Mucosa of descending colon (tissue), 3 donors: ENCODE measurements at regions not wholly inside any gene's neighbourhood (a gene's known extent, or its start where the extent isn't known, plus 50 kb on each side); places are given as distances from the start of the nearest gene placed in this dataset.
"Not testable (repeated sequence)": the region's sequence is repeated elsewhere in the genome, so short reads cannot be mapped to it uniquely, and the experiment has no call there.

Source experiments
- ATAC-seq: fragments of 200-7000 bp; cut with Tn5 transposase; one replicate; pipeline ENCODE4 v1.9.1; 2020; ENCODE audit warnings: mild to moderate bottlenecking, moderate library complexity
- DNase-seq, 3 donors: peaks; one replicate each; pipeline ENCODE4 v3.0.0-alpha.2; 2020
- H3K36me3 ChIP-seq: fragments of 200-600 bp; one replicate; pipeline ENCODE4 v1.8.0; 2021; ENCODE audit warnings: low read depth, mild to moderate bottlenecking
- H3K4me1 ChIP-seq: fragments of 200-600 bp; one replicate; pipeline ENCODE4 v1.8.0; 2021; ENCODE audit warnings: low read depth, mild to moderate bottlenecking
- H3K4me3 ChIP-seq: fragments of 200-600 bp; one replicate; pipeline ENCODE4 v1.8.0; 2021; ENCODE audit warnings: mild to moderate bottlenecking
- H3K9me3 ChIP-seq: fragments of 200-600 bp; one replicate; pipeline ENCODE4 v1.8.0; 2021; ENCODE audit warnings: mild to moderate bottlenecking
- intact Hi-C, 2 donors: fragments of 100-400 bp; cut with DNase I in 1 of 2; cut with micrococcal nuclease in 1 of 2; formaldehyde crosslinking; loops; one replicate each; pipeline versions ENCODE4 v1.11.0 to v1.11.1; 2022; cut with DNase I, micrococcal nuclease
- TF ChIP-seq, protein P1 (sequence below): fragments of 200-600 bp; IDR thresholded peaks from one replicate; pipeline ENCODE4 v1.8.0; 2022; ENCODE audit warnings: antibody characterized with exemption, mild to moderate bottlenecking
- donor health status: DM: no; HTN: no; CAD: no; lungs with moderate emphysema.
- donor health status: DM: no; HTN: no; CAD: no.
- donor health status: DM: no; HTN: yes; CAD: no.

DNA sequence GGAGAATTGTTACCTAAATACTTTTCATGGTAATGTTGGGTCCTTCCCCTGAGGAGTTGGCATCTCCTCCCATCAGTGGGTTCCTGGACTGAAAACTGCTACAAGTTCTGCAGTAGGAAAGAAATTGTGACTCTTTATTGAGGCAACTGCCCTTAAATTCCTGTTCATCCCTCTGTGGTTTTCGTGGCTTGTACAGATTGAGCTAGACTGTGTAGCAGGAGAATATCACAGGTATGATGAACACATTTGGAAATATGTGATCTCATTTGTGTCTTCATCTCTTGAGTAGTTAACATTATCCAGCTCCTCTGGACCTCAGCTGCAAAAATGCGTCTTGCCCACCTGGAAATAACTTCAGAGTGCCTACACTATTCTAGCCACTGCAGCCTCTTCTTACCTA, 390.6 kb downstream of the PTPRC start:
- Histone ChIP-seq H3K4me3 (no peak overlapping the region), H3K9me3 (no peaks in the 10 kb centered on the region), H3K4me1 (no peaks in the 10 kb centered on the region), H3K36me3 (no peaks in the 10 kb centered on the region)
- DNase-seq (no peak), ATAC-seq (no peak)
- TF ChIP-seq, protein P1, sequence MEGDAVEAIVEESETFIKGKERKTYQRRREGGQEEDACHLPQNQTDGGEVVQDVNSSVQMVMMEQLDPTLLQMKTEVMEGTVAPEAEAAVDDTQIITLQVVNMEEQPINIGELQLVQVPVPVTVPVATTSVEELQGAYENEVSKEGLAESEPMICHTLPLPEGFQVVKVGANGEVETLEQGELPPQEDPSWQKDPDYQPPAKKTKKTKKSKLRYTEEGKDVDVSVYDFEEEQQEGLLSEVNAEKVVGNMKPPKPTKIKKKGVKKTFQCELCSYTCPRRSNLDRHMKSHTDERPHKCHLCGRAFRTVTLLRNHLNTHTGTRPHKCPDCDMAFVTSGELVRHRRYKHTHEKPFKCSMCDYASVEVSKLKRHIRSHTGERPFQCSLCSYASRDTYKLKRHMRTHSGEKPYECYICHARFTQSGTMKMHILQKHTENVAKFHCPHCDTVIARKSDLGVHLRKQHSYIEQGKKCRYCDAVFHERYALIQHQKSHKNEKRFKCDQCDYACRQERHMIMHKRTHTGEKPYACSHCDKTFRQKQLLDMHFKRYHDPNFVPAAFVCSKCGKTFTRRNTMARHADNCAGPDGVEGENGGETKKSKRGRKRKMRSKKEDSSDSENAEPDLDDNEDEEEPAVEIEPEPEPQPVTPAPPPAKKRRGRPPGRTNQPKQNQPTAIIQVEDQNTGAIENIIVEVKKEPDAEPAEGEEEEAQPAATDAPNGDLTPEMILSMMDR, result no peak
- intact Hi-C loops, result no loop called here

DNA sequence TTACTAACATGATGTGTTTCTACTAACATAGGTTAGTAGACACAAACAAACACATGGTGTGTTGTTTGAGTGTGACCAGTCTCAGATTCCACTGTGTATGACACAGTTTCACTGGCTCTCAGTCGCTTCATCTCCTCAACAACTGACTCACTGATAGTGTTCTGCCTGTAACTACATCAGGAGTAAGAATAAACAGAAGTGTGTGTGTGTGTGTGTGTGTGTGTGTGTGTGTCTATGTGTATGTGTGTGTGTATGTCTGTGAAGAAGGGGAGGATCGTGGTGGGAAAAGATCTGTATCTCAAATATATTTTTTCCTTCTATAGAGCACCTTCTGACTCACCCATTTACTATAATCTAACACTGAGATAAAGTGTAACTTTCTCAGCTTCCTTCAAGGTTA, 391.0 kb downstream of the PTPRC start:
- intact Hi-C loops, result no loop called here
- no peak overlapping the region for H3K4me3 ChIP-seq
- H3K36me3 ChIP-seq, result no peaks in the 10 kb centered on the region
- no peak for DNase-seq
- TF ChIP-seq, protein P1, result no peak
- no peaks in the 10 kb centered on the region for H3K4me1 ChIP-seq
- H3K9me3 ChIP-seq, result no peaks in the 10 kb centered on the region
- no peak for ATAC-seq

DNA sequence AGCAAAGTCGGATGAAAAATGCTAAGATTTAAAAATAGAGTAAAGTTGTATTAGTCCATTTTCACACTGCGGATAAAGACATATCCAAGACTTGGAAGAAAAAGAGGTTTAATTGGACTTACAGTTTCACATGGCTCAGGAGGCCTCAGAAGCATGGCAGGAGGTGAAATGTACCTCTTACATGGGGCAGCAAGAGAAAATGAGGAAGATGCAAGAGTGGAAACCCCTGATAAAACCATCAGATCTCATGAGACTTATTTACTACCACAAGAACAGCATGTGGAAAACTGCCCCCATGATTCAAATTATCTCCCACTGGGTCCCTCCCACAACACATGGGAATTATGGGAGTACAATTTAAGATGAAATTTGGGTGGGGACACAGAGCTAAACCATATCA, 391.7 kb downstream of the PTPRC start:
- ATAC-seq, H3K36me3 ChIP-seq, intact Hi-C loops, H3K9me3 ChIP-seq, DNase-seq, H3K4me1 ChIP-seq, H3K4me3 ChIP-seq: not testable (repeated sequence)

DNA sequence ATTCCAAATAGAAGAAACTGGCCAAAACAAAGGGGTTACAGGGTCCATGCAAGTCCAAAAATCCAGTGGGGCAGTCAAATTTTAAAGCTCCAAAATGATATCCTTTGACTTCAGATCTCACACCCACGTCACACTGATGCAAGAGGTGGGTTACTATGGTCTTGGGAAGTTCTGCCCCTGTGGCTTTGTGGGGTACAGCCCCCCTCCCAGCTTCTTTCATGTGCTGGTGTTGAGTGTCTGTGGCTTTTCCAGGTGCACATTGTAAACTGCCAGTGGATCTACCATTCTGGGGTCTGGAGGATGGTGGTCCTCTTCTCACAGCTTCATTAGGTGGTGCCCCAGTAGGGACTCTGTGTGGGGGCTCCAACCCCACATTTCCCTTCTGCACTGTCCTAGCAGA, 392.3 kb downstream of the PTPRC start:
- H3K9me3 ChIP-seq, H3K36me3 ChIP-seq, intact Hi-C loops, ATAC-seq, H3K4me1 ChIP-seq, DNase-seq, H3K4me3 ChIP-seq: not testable (repeated sequence)

DNA sequence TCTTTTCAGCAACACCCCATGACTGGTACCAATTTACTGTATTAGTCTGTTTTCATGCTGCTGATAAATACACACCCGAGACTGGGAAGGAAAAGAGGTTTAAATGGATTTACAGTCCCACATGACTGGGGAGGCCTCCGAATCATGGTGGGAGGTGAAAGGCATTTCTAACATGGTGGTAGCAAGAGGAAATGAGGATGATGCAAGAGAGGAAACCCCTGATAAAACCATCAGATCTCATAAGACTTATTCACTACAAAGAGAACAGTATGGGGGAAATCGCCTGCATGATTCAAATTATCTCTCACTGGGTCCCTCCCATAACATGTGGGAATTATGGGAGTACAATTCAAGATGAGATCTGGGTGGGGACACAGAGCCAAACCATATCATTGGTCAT, 393.6 kb downstream of the PTPRC start:
- intact Hi-C loops, H3K9me3 ChIP-seq, H3K4me1 ChIP-seq, ATAC-seq, DNase-seq, H3K4me3 ChIP-seq, H3K36me3 ChIP-seq: not testable (repeated sequence)

DNA sequence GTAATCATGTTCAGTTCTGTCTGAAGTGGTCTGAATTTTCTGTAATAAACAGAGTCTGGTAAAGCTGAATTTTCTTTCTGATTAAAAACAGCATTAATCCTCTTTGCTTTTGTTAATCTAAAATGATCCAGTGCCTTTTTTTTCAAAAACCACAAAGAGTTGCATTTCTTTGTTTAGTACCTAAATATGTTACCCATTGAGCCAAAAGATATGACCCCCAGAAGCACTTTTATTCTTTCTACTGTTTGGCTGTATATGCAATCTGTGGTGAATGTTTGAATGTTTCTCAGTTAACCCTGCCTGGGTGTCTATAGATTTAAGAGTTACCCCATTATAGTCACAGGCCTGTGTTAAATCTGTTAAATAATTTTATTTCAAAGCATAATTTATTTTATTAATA, 394.8 kb downstream of the PTPRC start:
- intact Hi-C loops, result no loop called here
- Histone ChIP-seq H3K36me3 (no peaks in the 10 kb centered on the region), H3K9me3 (no peaks in the 10 kb centered on the region), H3K4me1 (no peaks in the 10 kb centered on the region), H3K4me3 (no peak overlapping the region)
- no peak for ATAC-seq
- TF ChIP-seq, protein P1, result no peak
- no peak for DNase-seq

DNA sequence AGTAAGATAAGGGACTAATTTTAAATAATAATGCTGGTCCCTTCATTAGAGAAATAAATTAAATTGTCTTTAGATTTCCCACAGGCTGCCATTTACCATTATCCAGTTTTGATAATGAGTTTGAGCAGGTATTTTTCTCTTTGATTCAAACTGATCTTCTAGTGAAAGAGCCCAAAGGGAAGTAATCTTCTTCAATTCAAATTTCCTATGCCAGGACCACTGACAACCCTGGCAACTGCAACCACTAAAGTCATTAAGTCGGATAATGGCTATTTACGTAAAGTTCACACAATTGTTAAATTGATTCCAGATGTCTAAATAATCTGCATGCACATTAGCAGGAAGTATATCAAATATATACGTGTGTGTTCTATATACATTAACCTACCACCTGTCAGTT, 399.3 kb downstream of the PTPRC start:
- ATAC-seq (no peak), DNase-seq (no peak)
- TF ChIP-seq, protein P1, result no peak
- Histone ChIP-seq H3K36me3 (no peaks in the 10 kb centered on the region), H3K9me3 (no peaks in the 10 kb centered on the region), H3K4me3 (no peak overlapping the region), H3K4me1 (no peaks in the 10 kb centered on the region)
- intact Hi-C loops, result no loop called here
